Mesenchymal stem cell (in vitro differentiated cells and primary cell): ENCODE measurements at regions not wholly inside any gene's neighbourhood (a gene's known extent, or its start where the extent isn't known, plus 50 kb on each side); places are given as distances from the start of the nearest gene placed in this dataset.

ENCODE experiments used
- DNase-seq: peaks from one replicate; pipeline ENCODE4 v3.0.0-alpha.2; 2013
- H2AFZ ChIP-seq: one replicate; pipeline ENCODE4 v1.6.1; 2013; ENCODE audit warnings: low read depth, mild to moderate bottlenecking, control low read depth, inconsistent platforms, low read length, moderate library complexity
- H2AK5ac ChIP-seq: 2 replicates; pipeline ENCODE4 v1.6.1; 2013; ENCODE audit warnings: low read length, moderate library complexity, mild to moderate bottlenecking, inconsistent platforms; ENCODE audit not compliant: severe bottlenecking
- H2BK120ac ChIP-seq: one replicate; pipeline ENCODE4 v1.6.1; 2013; ENCODE audit warnings: low read depth, mild to moderate bottlenecking, inconsistent platforms, low read length, moderate library complexity
- H2BK12ac ChIP-seq, 2 experiments: one replicate each; pipeline ENCODE4 v1.6.1; 2013; ENCODE audit warnings: inconsistent platforms in 2 of 2, low read length in 2 of 2, mild to moderate bottlenecking in 2 of 2, moderate library complexity in 2 of 2, control low read depth in 1 of 2
- H2BK15ac ChIP-seq: one replicate; pipeline ENCODE4 v1.6.1; 2013; ENCODE audit warnings: mild to moderate bottlenecking, low read depth, inconsistent platforms; ENCODE audit not compliant: poor library complexity, severe bottlenecking
- H2BK5ac ChIP-seq: 2 replicates; pipeline ENCODE4 v1.6.1; 2013; ENCODE audit warnings: low read depth, mild to moderate bottlenecking, low read length, control low read depth, inconsistent platforms; ENCODE audit not compliant: poor library complexity, severe bottlenecking
- H3K14ac ChIP-seq, 2 experiments: one replicate each; pipeline ENCODE4 v1.6.1; 2013; ENCODE audit warnings: inconsistent platforms in 2 of 2, low read length in 2 of 2, control low read depth in 1 of 2, mild to moderate bottlenecking in 1 of 2, moderate library complexity in 1 of 2
- H3K18ac ChIP-seq, 2 experiments: one replicate each; pipeline ENCODE4 v1.6.1; 2013; ENCODE audit warnings: inconsistent platforms in 2 of 2, low read length in 2 of 2, control low read depth in 1 of 2, low read depth in 1 of 2, mild to moderate bottlenecking in 1 of 2
- H3K23ac ChIP-seq, 2 experiments: one replicate each; pipeline ENCODE4 v1.6.1; 2013; ENCODE audit warnings: inconsistent platforms in 2 of 2, low read length in 2 of 2, mild to moderate bottlenecking in 2 of 2, moderate library complexity in 2 of 2, control low read depth in 1 of 2
- H3K27ac ChIP-seq: 2 replicates; pipeline ENCODE4 v1.5.1; 2013; ENCODE audit warnings: mild to moderate bottlenecking, moderate library complexity, low read length, control low read depth, inconsistent platforms; ENCODE audit not compliant: poor library complexity, severe bottlenecking
- H3K27me3 ChIP-seq, 2 experiments: 2 replicates each; pipeline versions ENCODE4 v1.6.1 to v1.7.0; 2013; ENCODE audit warnings: low read length in 2 of 2, mild to moderate bottlenecking in 2 of 2, moderate library complexity in 2 of 2, control low read depth in 1 of 2, inconsistent platforms in 1 of 2; ENCODE audit not compliant: control insufficient read depth in 1 of 2, insufficient read depth in 1 of 2
- H3K36me3 ChIP-seq, 2 experiments: 2 replicates each; pipeline versions ENCODE4 v1.6.1 to v1.7.0; 2013; ENCODE audit warnings: low read length in 2 of 2, control low read depth in 1 of 2, inconsistent platforms in 1 of 2, low read depth in 1 of 2, mild to moderate bottlenecking in 1 of 2; ENCODE audit not compliant: insufficient read depth in 2 of 2, control insufficient read depth in 1 of 2
- H3K4ac ChIP-seq, 2 experiments: one replicate each; pipeline ENCODE4 v1.6.1; 2013; ENCODE audit warnings: inconsistent platforms in 2 of 2, low read length in 2 of 2, mild to moderate bottlenecking in 2 of 2, moderate library complexity in 2 of 2, control low read depth in 1 of 2, low read depth in 1 of 2
- H3K4me1 ChIP-seq: 2 replicates; pipeline ENCODE4 v1.6.1; 2013; ENCODE audit warnings: low read depth, low read length, control low read depth; ENCODE audit not compliant: control insufficient read depth, insufficient read depth
- H3K4me2 ChIP-seq: 2 replicates; pipeline ENCODE4 v1.6.1; 2013; ENCODE audit warnings: low read length, mild to moderate bottlenecking, inconsistent platforms; ENCODE audit not compliant: poor library complexity, severe bottlenecking
- H3K4me3 ChIP-seq, 2 experiments: 2 replicates each; pipeline versions ENCODE4 v1.5.1 to v1.7.0; 2013; ENCODE audit warnings: low read length in 2 of 2, mild to moderate bottlenecking in 2 of 2, control low read depth in 1 of 2, low read depth in 1 of 2; ENCODE audit not compliant: insufficient read depth in 1 of 2
- H3K79me1 ChIP-seq: replicated peaks from 2 replicates; pipeline ENCODE4 v1.6.1; 2013; ENCODE audit warnings: mild to moderate bottlenecking, control low read depth, low read length, inconsistent platforms; ENCODE audit not compliant: poor library complexity, severe bottlenecking
- H3K9ac ChIP-seq: 2 replicates; pipeline ENCODE4 v1.7.0; 2013; ENCODE audit warnings: mild to moderate bottlenecking, low read length, moderate library complexity
- H3K9me3 ChIP-seq: 2 replicates; pipeline ENCODE4 v1.7.0; 2013; ENCODE audit warnings: mild to moderate bottlenecking, low read length; ENCODE audit not compliant: control insufficient read depth
- H4K8ac ChIP-seq: one replicate; pipeline ENCODE4 v1.6.1; 2013; ENCODE audit warnings: inconsistent platforms, mild to moderate bottlenecking, low read length, moderate library complexity
- H4K91ac ChIP-seq: one replicate; pipeline ENCODE4 v1.6.1; 2013; ENCODE audit warnings: mild to moderate bottlenecking, low read length, inconsistent platforms
- WGBS: methylation state at CpG from one replicate; pipeline ENCODE4 v1.1.7; 2013; ENCODE audit warnings: mixed read lengths; 5-methylcytosine and 5-hydroxymethylcytosine counted together

DNA sequence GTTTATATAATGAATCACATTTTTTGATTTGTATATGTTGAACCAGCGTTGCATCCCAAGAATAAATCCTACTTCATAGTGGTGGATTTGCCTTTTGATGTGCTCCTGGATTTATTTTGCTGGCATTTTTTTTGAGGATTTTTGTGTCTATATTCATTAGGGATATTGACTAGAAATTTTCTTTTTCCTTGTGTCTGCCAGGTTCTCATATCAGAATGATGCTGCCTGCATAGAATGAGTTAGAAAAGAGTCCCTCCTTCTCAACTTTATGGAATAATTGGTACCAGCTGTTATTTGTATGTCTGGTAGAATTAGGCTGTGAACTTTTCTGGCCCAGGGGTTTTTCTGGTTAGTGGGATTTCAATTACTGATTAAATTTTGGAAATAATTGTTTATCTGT lies 457.4 kb upstream of the DSEL start:
- no peak overlapping the region for H2AFZ ChIP-seq
- no peaks in the 10 kb centered on the region for H3K36me3 ChIP-seq
- no peak overlapping the region for H2BK5ac ChIP-seq
- no peak overlapping the region for H3K4me2 ChIP-seq
- no peak overlapping the region for H4K8ac ChIP-seq
- WGBS = 75% methylated on average over 1 of the region's 1 CpG
- no peak overlapping the region for H2BK12ac ChIP-seq
- no peak overlapping the region for H3K14ac ChIP-seq
- H3K4ac ChIP-seq = no peak overlapping the region
- no peak for DNase-seq
- H3K9ac ChIP-seq = no peak overlapping the region
- no peaks in the 10 kb centered on the region for H3K79me1 ChIP-seq
- no peaks in the 10 kb centered on the region for H3K9me3 ChIP-seq
- no peaks in the 10 kb centered on the region for H3K4me1 ChIP-seq
- H3K18ac ChIP-seq = no peak overlapping the region
- no peak overlapping the region for H2BK15ac ChIP-seq
- no peak overlapping the region for H3K23ac ChIP-seq
- no peak overlapping the region for H3K4me3 ChIP-seq
- H3K27me3 ChIP-seq = no peaks in the 10 kb centered on the region
- no peak overlapping the region for H2BK120ac ChIP-seq
- no peak overlapping the region for H3K27ac ChIP-seq
- H2AK5ac ChIP-seq = no peak overlapping the region
- H4K91ac ChIP-seq = no peak overlapping the region

DNA sequence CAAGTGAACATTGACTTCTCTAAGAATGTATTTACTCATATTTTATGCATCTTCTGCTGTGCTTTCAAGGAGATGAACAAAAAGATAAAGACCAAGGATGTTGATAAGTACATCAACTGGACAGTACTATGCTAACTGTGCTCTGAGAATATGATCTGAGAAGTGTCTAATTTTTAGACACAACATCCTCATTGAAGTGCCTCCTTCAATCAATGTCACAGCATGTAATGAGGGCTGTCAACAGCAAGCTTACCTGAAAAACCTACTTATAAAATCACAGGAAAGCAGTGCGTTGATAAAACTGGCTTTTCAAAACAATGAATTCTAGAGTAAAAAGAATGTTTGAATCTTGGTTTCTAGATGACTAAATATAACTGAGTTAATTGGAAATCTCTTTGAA lies 452.9 kb upstream of the DSEL start:
- Histone ChIP-seq H3K14ac (no peak overlapping the region), H2AK5ac (no peak overlapping the region), H3K23ac (no peak overlapping the region), H4K8ac (no peak overlapping the region), H3K4me2 (no peak overlapping the region), H3K27me3 (no peaks in the 10 kb centered on the region), H2BK15ac (no peak overlapping the region), H3K9ac (no peak overlapping the region), H2BK5ac (no peak overlapping the region), H3K4ac (no peak overlapping the region), H3K9me3 (no peaks in the 10 kb centered on the region), H2AFZ (no peak overlapping the region), H3K27ac (no peak overlapping the region), H3K18ac (no peak overlapping the region), H3K4me1 (no peaks in the 10 kb centered on the region), H2BK120ac (no peak overlapping the region), H3K4me3 (no peak overlapping the region), H3K79me1 (no peaks in the 10 kb centered on the region), H4K91ac (no peak overlapping the region), H2BK12ac (no peak overlapping the region), H3K36me3 (no peaks in the 10 kb centered on the region)
- no peak for DNase-seq
- WGBS = no CpG with 5 or more reads among the region's 1 CpG

DNA sequence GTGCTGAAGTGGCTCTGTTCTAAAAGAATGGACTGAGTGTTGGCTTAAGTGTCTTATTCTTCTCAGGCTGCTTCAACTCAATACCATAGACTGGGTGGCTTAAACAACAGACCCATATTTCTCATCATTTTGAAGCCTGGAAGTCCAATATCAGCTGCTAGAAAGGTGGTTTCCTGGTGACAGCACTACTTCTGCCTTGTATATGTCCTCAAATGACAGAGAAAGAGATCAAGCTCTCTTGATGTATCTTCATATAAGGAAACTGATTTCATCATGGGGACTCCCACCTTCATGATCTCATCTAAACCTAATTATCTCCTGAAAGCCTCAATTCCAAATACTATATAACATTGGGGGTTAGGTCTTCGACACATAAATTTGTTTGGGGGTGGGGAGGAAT lies 449.7 kb upstream of the DSEL start:
- H4K91ac ChIP-seq = no peak overlapping the region

DNA sequence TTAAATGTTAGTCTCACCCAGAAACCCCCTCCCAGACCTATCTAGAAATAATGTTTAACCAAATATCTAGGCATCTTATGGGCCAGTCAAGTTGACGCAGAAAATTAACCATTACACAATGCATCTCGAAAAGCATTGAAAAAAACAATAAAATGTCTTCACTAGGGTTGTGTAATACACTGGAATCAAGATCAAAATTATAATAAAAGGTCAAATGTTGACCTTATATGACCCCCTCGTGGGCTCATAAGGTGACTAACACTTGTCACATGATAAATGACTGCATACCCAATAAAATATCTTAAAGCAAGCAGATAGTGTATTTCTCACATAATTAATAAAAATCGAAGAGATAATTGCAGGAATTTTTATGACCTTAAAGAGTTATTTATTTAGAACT lies 447.9 kb upstream of the DSEL start:
- Histone ChIP-seq H4K91ac (no peak overlapping the region), H3K79me1 (no peaks in the 10 kb centered on the region), H2AK5ac (no peak overlapping the region), H3K4me1 (no peaks in the 10 kb centered on the region), H2AFZ (no peak overlapping the region), H3K4ac (no peak overlapping the region), H2BK15ac (no peak overlapping the region), H2BK120ac (no peak overlapping the region), H3K4me3 (no peak overlapping the region), H3K9me3 (no peaks in the 10 kb centered on the region), H3K14ac (no peak overlapping the region), H4K8ac (no peak overlapping the region), H3K23ac (no peak overlapping the region), H3K27ac (no peak overlapping the region), H2BK5ac (no peak overlapping the region), H3K18ac (no peak overlapping the region), H3K4me2 (no peak overlapping the region), H3K27me3 (no peaks in the 10 kb centered on the region), H3K36me3 (no peaks in the 10 kb centered on the region), H3K9ac (no peak overlapping the region), H2BK12ac (no peak overlapping the region)
- no peak for DNase-seq
- WGBS = no CpG with 5 or more reads among the region's 4 CpGs

More for the DNA sequence above, 449.7 kb upstream of the DSEL start:
- H2AK5ac ChIP-seq = no peak overlapping the region
- H3K36me3 ChIP-seq = no peaks in the 10 kb centered on the region
- no peak overlapping the region for H3K23ac ChIP-seq
- H3K9me3 ChIP-seq = no peaks in the 10 kb centered on the region
- WGBS = no CpG with 5 or more reads among the region's 1 CpG
- H3K27ac ChIP-seq = no peak overlapping the region
- H2BK120ac ChIP-seq = no peak overlapping the region
- no peak overlapping the region for H2BK5ac ChIP-seq
- no peak overlapping the region for H3K9ac ChIP-seq
- no peak overlapping the region for H2BK12ac ChIP-seq
- no peak overlapping the region for H2BK15ac ChIP-seq
- H3K4me2 ChIP-seq = no peak overlapping the region
- H3K14ac ChIP-seq = no peak overlapping the region
- H3K4ac ChIP-seq = no peak overlapping the region
- no peaks in the 10 kb centered on the region for H3K4me1 ChIP-seq
- no peaks in the 10 kb centered on the region for H3K79me1 ChIP-seq
- H4K8ac ChIP-seq = no peak overlapping the region
- H3K4me3 ChIP-seq = no peak overlapping the region
- no peaks in the 10 kb centered on the region for H3K27me3 ChIP-seq
- no peak overlapping the region for H3K18ac ChIP-seq
- DNase-seq = no peak
- no peak overlapping the region for H2AFZ ChIP-seq
